ENCODE measurements at regions not wholly inside any gene's neighbourhood (a gene's known extent, or its start where the extent isn't known, plus 50 kb on each side); places are given as distances from the start of the nearest gene placed in this dataset.

DNA sequence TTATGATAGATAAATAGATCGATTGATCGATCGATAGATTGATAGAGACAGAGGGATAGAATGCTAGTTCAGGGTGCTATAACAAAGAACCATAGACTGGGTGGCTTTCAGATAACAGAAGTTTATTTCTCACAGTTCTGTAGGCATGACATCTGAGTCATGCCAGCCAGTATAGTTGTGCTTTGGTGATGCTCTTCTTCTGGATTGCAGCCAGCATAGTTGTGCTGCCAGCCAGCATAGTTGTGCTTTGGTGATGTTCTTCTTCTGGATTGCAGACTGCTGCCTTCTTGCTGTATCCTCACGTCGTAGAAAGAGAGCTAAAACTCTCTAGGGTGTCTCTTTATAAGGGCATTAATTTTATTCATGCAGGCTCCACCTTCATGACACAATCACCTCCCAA is 860.8 kb downstream of the BRINP3 start:
- TF ChIP-seq, protein P1, sequence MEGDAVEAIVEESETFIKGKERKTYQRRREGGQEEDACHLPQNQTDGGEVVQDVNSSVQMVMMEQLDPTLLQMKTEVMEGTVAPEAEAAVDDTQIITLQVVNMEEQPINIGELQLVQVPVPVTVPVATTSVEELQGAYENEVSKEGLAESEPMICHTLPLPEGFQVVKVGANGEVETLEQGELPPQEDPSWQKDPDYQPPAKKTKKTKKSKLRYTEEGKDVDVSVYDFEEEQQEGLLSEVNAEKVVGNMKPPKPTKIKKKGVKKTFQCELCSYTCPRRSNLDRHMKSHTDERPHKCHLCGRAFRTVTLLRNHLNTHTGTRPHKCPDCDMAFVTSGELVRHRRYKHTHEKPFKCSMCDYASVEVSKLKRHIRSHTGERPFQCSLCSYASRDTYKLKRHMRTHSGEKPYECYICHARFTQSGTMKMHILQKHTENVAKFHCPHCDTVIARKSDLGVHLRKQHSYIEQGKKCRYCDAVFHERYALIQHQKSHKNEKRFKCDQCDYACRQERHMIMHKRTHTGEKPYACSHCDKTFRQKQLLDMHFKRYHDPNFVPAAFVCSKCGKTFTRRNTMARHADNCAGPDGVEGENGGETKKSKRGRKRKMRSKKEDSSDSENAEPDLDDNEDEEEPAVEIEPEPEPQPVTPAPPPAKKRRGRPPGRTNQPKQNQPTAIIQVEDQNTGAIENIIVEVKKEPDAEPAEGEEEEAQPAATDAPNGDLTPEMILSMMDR (IDR thresholded peaks at IDR 0.05; ENCODE audit: borderline replicate concordance, insufficient read depth, low read depth, low read length), result no peak
- no peak overlapping the region for H3K4me3 ChIP-seq (ENCODE audit: low read depth, low read length)

DNA sequence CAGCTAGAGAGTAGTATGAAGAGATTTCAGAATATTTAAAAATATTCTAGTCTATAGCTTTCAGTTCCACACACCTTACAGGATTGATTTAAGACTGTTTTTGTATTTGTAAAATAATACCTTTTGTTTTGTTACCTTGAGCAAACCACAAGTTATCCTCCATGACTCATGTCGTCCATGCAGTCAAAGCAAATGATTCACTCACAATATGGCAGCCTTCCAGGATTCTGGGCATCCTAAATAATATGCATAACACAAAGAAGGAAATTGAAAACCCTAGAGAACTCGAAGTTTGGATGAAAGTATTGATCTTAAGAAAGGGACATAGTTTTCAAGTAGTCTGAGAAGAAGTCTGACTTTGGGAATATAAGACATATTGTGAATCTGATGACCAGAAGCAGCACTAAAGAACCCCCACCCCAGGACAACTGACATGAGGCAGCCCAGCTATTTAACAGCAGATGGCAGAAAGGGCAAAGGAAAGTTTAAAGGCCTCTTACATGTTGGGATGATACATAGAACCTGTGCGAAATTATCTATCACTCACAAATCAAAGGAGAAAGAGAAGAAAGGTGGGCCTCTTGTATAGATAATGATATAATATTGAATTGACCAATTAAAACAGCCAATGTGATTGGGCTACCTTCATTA is 857.9 kb downstream of the BRINP3 start:
- H3K4me3 ChIP-seq (ENCODE audit: low read depth, low read length), result no peak overlapping the region
- TF ChIP-seq, protein P1 (IDR thresholded peaks at IDR 0.05; ENCODE audit: borderline replicate concordance, insufficient read depth, low read depth, low read length), result no peak

DNA sequence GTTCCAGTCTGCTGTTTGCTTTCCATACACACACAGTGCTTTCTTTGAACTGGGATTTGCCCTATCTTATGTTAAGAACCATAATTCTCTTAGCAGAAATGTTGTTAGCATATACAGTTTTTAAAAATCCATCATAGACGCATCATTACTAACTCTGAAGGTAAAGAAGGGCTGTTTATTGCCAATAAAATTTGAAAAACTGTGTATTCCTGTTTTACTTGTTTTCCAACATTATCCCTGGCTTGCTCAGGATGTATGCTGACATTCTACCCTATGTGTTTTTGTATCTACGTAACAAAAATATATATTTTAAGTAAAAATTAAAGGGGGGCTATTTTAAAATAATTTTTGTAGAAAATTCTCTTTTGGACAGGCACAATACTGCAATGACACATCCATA is 857.2 kb downstream of the BRINP3 start:
- TF ChIP-seq, protein P1 (IDR thresholded peaks at IDR 0.05; ENCODE audit: borderline replicate concordance, insufficient read depth, low read depth, low read length), result no peak
- no peak overlapping the region for H3K4me3 ChIP-seq (ENCODE audit: low read depth, low read length)

DNA sequence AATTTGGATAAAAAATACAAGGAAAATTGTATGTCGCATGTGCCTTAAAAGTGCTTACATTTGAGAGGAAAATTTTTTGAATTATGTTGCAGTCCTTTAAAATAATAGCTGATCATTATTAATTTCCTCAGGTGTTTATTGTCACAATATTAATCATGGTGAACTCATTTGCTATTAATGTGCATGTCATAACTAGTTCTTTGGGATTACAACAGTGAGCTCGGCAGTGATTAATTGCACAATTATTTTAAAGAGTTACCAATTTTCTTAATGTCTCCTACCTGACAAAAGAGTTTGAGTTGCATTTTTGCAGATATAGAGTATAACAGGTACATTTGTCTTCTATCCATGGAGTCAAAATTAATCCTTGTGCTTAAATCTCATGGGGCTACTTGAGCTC is 854.3 kb downstream of the BRINP3 start:
- H3K4me3 ChIP-seq (ENCODE audit: low read depth, low read length), result no peak overlapping the region
- TF ChIP-seq, protein P1 (IDR thresholded peaks at IDR 0.05; ENCODE audit: borderline replicate concordance, insufficient read depth, low read depth, low read length), result no peak

DNA sequence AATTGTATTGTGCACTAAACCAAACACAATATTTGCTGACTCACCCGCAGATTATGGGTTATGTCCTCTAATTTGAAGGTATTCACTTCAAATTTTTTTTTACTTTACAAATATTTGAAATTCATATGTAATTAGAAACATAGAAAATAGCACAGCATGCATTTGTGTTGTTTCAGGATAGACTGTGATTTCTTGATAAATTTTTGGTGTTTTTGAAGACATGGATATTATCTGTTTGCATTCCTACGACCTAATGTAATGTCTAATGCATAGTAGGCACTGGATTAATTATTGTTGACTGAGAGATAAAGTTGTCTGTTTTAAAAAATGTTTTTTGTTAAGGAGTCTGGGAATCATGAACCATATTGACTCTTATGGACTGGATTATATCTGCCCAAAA is 850.2 kb downstream of the BRINP3 start:
- TF ChIP-seq, protein P1 (IDR thresholded peaks at IDR 0.05; ENCODE audit: borderline replicate concordance, insufficient read depth, low read depth, low read length), result no peak
- H3K4me3 ChIP-seq (ENCODE audit: low read depth, low read length), result no peak overlapping the region

DNA sequence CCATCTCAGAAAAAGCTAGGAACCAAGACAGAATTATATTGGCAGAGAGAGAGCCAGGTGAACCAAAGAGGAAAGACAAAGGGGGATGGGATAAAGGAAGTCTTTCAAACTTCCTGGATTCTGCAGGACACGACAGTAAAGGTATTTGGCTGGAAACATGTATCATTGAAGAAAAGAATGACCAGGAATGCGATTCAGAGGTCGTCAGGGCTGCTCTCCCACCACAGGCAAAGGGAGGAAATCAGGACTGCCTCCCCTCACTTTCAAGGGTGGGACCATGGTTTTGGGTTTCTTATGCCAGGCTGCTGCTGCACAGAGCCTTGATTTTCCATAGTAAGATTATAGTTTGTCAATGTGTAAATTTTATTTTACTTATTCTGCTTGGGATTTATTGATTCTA is 848.8 kb downstream of the BRINP3 start:
- H3K4me3 ChIP-seq (ENCODE audit: low read depth, low read length), result no peak overlapping the region
- TF ChIP-seq, protein P1 (IDR thresholded peaks at IDR 0.05; ENCODE audit: borderline replicate concordance, insufficient read depth, low read depth, low read length), result no peak

DNA sequence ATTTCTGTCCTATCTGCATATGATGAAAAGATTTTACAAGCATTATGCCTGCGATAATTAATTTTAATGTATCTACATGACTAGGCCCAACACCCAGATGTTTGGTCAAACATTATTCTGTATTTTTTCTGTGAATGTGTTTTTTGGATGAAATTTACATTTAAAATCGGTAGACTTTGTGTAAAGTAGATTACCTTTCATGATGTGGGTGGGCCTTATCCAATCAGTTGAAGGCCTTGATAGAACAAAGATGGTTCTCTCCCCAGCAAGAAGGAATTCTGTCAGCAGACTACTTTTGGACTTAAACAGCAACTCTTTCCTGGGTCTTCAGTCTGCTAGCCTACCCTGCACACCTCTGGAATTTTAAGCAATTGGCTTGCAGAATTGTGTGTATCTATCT is 844.0 kb downstream of the BRINP3 start:
- TF ChIP-seq, protein P1 (IDR thresholded peaks at IDR 0.05; ENCODE audit: borderline replicate concordance, insufficient read depth, low read depth, low read length), result no peak
- no peak overlapping the region for H3K4me3 ChIP-seq (ENCODE audit: low read depth, low read length)

All from GM12875 (cell line).